UCSD-AML1 (cell line): ENCODE measurements at regions not wholly inside any gene's neighbourhood (a gene's known extent, or its start where the extent isn't known, plus 50 kb on each side); places are given as distances from the start of the nearest gene placed in this dataset.
A peak's percentile ranks its signal among the peaks of the same experiment; 100 is the strongest.
"Not testable (repeated sequence)": the region's sequence is repeated elsewhere in the genome, so short reads cannot be mapped to it uniquely, and the experiment has no call there.

Experiments
- DNase-seq: peaks from one replicate; lab custom pipeline; 2025; ENCODE audit not compliant: unreplicated experiment; lab: John Stamatoyannopoulos, UW

- DNase-seq: no peak
These were observed 53.1 kb upstream of the HMCN1 start for GRCh38 chr1:185681034-185681633.

- DNase-seq: peak; percentile 18
These were observed 53.7 kb upstream of the HMCN1 start for GRCh38 chr1:185680453-185680852.

GRCh38 chr1:185679220-185679619 is 55.0 kb upstream of the HMCN1 start:
- DNase-seq: no peak

- no peak for DNase-seq
These were observed 57.2 kb upstream of the HMCN1 start for GRCh38 chr1:185676969-185677368.

GRCh38 chr1:185674201-185674600 is 60.0 kb upstream of the HMCN1 start:
- no peak for DNase-seq

GRCh38 chr1:185672719-185673360 is 61.4 kb upstream of the HMCN1 start:
- peak; percentile 13 for DNase-seq

- peak; percentile 15 for DNase-seq
These were observed 64.0 kb upstream of the HMCN1 start for GRCh38 chr1:185670187-185670627.

- no peak for DNase-seq
These were observed 66.2 kb upstream of the HMCN1 start for GRCh38 chr1:185668013-185668412.

GRCh38 chr1:185666582-185666981 is 67.6 kb upstream of the HMCN1 start:
- DNase-seq: no peak

- DNase-seq: no peak
These were observed 70.4 kb upstream of the HMCN1 start for GRCh38 chr1:185663771-185664296.

GRCh38 chr1:185663332-185663731 is 70.9 kb upstream of the HMCN1 start:
- DNase-seq: no peak

- DNase-seq: no peak
These were observed 72.2 kb upstream of the HMCN1 start for GRCh38 chr1:185661971-185662370.

- no peak for DNase-seq
These were observed 77.5 kb upstream of the HMCN1 start for GRCh38 chr1:185656663-185657062.

GRCh38 chr1:185654952-185655314 is 79.3 kb upstream of the HMCN1 start:
- no peak for DNase-seq

- DNase-seq: no peak
These were observed 79.8 kb upstream of the HMCN1 start for GRCh38 chr1:185654199-185654951.

GRCh38 chr1:185653615-185654014 is 80.6 kb upstream of the HMCN1 start:
- DNase-seq: no peak

GRCh38 chr1:185652348-185652747 is 81.8 kb upstream of the HMCN1 start:
- no peak for DNase-seq

GRCh38 chr1:185650602-185651230 is 83.5 kb upstream of the HMCN1 start:
- DNase-seq: no peak

GRCh38 chr1:185648858-185649589 is 85.2 kb upstream of the HMCN1 start:
- DNase-seq: no peak

GRCh38 chr1:185647597-185648267 is 86.5 kb upstream of the HMCN1 start:
- DNase-seq: not testable (repeated sequence)
